GM12878 (cell line): ENCODE measurements at regions not wholly inside any gene's neighbourhood (a gene's known extent, or its start where the extent isn't known, plus 50 kb on each side); places are given as distances from the start of the nearest gene placed in this dataset.

Source experiments
- ATAC-seq: fragments of 200-7000 bp; cut with Tn5 transposase; 3 replicates; pipeline ENCODE4 v1.9.1; 2020; ENCODE audit warnings: mild to moderate bottlenecking, moderate library complexity
- BruUV-seq: library from RNA; stranded (reverse); fragments of 400-500 nt; replicated peaks from 2 replicates; lab custom pipeline; 2021; lab: Mats Ljungman, UMichigan
- CTCF ChIA-PET: fragments of 300-600 bp; sonication (Branson Sonifier 250); formaldehyde crosslinking; extraction: SDS; loops from one replicate; lab custom pipeline; 2021; ENCODE audit warnings: inconsistent platforms; lab: Yijun Ruan, JAX
- POLR2A ChIA-PET: fragments of 350-600 bp; formaldehyde crosslinking; extraction: SDS; loops from one replicate; lab custom pipeline; 2021; ENCODE audit warnings: inconsistent platforms; lab: Charles Lee
- RAD21 ChIA-PET: fragments of 300-600 bp; sonication (Branson Sonifier 250); formaldehyde crosslinking; loops from one replicate; lab custom pipeline; 2023; ENCODE audit warnings: antibody characterized with exemption; ENCODE audit not compliant: unreplicated experiment; lab: Charles Lee
- SMC1A ChIA-PET: fragments of 300-600 bp; sonication (Branson Sonifier 250); formaldehyde crosslinking; loops from one replicate; lab custom pipeline; 2023; ENCODE audit not compliant: unreplicated experiment, uncharacterized antibody; lab: Charles Lee
- DNase-seq: peaks from one replicate; pipeline ENCODE4 v3.0.0-alpha.2; 2011; ENCODE audit warnings: low read depth, low spot score
- FAIRE-seq: peaks from 3 replicates; lab custom pipeline; 2011; peaks lifted over from hg19 to GRCh38; lab: Jason Lieb, UNC
- H2AFZ ChIP-seq: 2 replicates; pipeline ENCODE4 v1.6.0; 2011; ENCODE audit warnings: low read depth, low read length, control low read depth; ENCODE audit not compliant: control insufficient read depth
- H3K27ac ChIP-seq: 2 replicates; pipeline ENCODE4 v1.5.1; 2011; ENCODE audit warnings: control low read depth; ENCODE audit not compliant: control insufficient read depth, insufficient read depth
- H3K27me3 ChIP-seq, 2 experiments: replicated peaks in 1 of 2; 2 replicates each; pipeline versions ENCODE4 v1.6.0 to v1.6.1; 2011; ENCODE audit warnings: low read length in 1 of 2; ENCODE audit not compliant: control insufficient read depth in 2 of 2, insufficient read depth in 2 of 2
- H3K36me3 ChIP-seq, 2 experiments: 2 replicates each; pipeline ENCODE4 v1.5.1; 2011; ENCODE audit warnings: low read length in 1 of 2; ENCODE audit not compliant: control insufficient read depth in 2 of 2, insufficient read depth in 2 of 2
- H3K4me1 ChIP-seq: 2 replicates; pipeline ENCODE4 v1.6.1; 2011; ENCODE audit warnings: mild to moderate bottlenecking, low read length, moderate library complexity, mixed read lengths; ENCODE audit not compliant: control insufficient read depth, insufficient read depth
- H3K4me2 ChIP-seq: 2 replicates; pipeline ENCODE4 v1.6.0; 2011; ENCODE audit warnings: control low read depth; ENCODE audit not compliant: control insufficient read depth, insufficient read depth
- H3K4me3 ChIP-seq: fragments of 200-600 bp; sonication (generic); 2 replicates; pipeline ENCODE4 v1.5.1; 2016
- H3K79me2 ChIP-seq: 2 replicates; pipeline ENCODE4 v1.6.0; 2011; ENCODE audit warnings: low read length; ENCODE audit not compliant: control insufficient read depth, insufficient read depth
- H3K9ac ChIP-seq: 2 replicates; pipeline ENCODE4 v1.8.0; 2011; ENCODE audit warnings: low read length, control low read depth, mixed read lengths; ENCODE audit not compliant: control insufficient read depth, insufficient read depth
- H3K9me3 ChIP-seq: replicated peaks from 3 replicates; pipeline ENCODE4 v1.5.1; 2011; ENCODE audit warnings: mild to moderate bottlenecking, low read length; ENCODE audit not compliant: control insufficient read depth, insufficient read depth
- H4K20me1 ChIP-seq: 2 replicates; pipeline ENCODE4 v1.6.0; 2011; ENCODE audit not compliant: control insufficient read depth, insufficient read depth
- ATF7 ChIP-seq: fragments of 450-650 bp; IDR thresholded peaks from 2 replicates; pipeline ENCODE4 v1.6.1; 2016; ENCODE audit warnings: low read depth, mild to moderate bottlenecking
- CBFB ChIP-seq: IDR thresholded peaks from 2 replicates; pipeline ENCODE4 v1.6.1; 2016; ENCODE audit warnings: antibody characterized with exemption, low read depth
- GATAD2B ChIP-seq: fragments of 450-650 bp; conservative IDR thresholded peaks from 2 replicates; pipeline ENCODE4 v1.6.1; 2017; ENCODE audit warnings: low read depth, mild to moderate bottlenecking, moderate library complexity
- NR2C1 ChIP-seq: fragments of 450-650 bp; IDR thresholded peaks from 2 replicates; pipeline ENCODE4 v1.6.1; 2017; ENCODE audit warnings: antibody characterized with exemption, mild to moderate bottlenecking, moderate library complexity
- PBX3 ChIP-seq: IDR thresholded peaks from 2 replicates; pipeline ENCODE4 v1.6.1; 2011; ENCODE audit warnings: mild to moderate bottlenecking, low read depth, low read length, moderate library complexity; ENCODE audit not compliant: insufficient replicate concordance
- RB1 ChIP-seq: fragments of 450-650 bp; formaldehyde crosslinking; IDR thresholded peaks from 2 replicates; pipeline ENCODE4 v1.6.1; 2017; ENCODE audit warnings: mild to moderate bottlenecking, borderline replicate concordance
- RUNX3 ChIP-seq: IDR thresholded peaks from 2 replicates; pipeline ENCODE4 v1.6.1; 2012; ENCODE audit warnings: low read length, inconsistent platforms
- SIN3A ChIP-seq: IDR thresholded peaks from 2 replicates; pipeline ENCODE4 v1.6.1; 2012; ENCODE audit warnings: low read depth, low read length, improper control_type of control experiment
- SKIL ChIP-seq: fragments of 450-650 bp; IDR thresholded peaks from 2 replicates; pipeline ENCODE4 v1.6.1; 2017; ENCODE audit warnings: mild to moderate bottlenecking, low read depth, inconsistent platforms; ENCODE audit not compliant: poor library complexity, severe bottlenecking
- ZNF217 ChIP-seq: fragments of 450-650 bp; IDR thresholded peaks from 2 replicates; pipeline ENCODE4 v1.6.1; 2017; ENCODE audit warnings: antibody characterized with exemption, mild to moderate bottlenecking
- WGBS: methylation state at CpG from one replicate; pipeline ENCODE4 v1.1.6; 2016; ENCODE audit warnings: low lambda C conversion rate; ENCODE audit not compliant: insufficient replicate concordance, insufficient coverage; ENCODE audit errors: missing lambda C conversion rate; 5-methylcytosine and 5-hydroxymethylcytosine counted together
- in situ Hi-C: fragments of 300-500 bp; cut with MboI; formaldehyde crosslinking; loops from 9 replicates; pipeline ENCODE4 v1.14.3; 2018; ENCODE audit warnings: mixed read lengths
- intact Hi-C: fragments of 100-400 bp; cut with micrococcal nuclease; formaldehyde crosslinking; loops from one replicate; pipeline ENCODE4 v1.14.2; 2022; ENCODE audit not compliant: unreplicated experiment
- TF ChIP-seq, protein P1 (sequence below): fragments of 150-350 bp; IDR thresholded peaks from 2 replicates; pipeline ENCODE4 v1.6.1; 2014; ENCODE audit warnings: mild to moderate bottlenecking, low read depth, low read length

- TF ChIP-seq, protein P1, sequence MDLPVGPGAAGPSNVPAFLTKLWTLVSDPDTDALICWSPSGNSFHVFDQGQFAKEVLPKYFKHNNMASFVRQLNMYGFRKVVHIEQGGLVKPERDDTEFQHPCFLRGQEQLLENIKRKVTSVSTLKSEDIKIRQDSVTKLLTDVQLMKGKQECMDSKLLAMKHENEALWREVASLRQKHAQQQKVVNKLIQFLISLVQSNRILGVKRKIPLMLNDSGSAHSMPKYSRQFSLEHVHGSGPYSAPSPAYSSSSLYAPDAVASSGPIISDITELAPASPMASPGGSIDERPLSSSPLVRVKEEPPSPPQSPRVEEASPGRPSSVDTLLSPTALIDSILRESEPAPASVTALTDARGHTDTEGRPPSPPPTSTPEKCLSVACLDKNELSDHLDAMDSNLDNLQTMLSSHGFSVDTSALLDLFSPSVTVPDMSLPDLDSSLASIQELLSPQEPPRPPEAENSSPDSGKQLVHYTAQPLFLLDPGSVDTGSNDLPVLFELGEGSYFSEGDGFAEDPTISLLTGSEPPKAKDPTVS, result no peak
Observed at GRCh38 chr18:54774981-54775665, 53.2 kb upstream of the RAB27B start (continued).

DNA sequence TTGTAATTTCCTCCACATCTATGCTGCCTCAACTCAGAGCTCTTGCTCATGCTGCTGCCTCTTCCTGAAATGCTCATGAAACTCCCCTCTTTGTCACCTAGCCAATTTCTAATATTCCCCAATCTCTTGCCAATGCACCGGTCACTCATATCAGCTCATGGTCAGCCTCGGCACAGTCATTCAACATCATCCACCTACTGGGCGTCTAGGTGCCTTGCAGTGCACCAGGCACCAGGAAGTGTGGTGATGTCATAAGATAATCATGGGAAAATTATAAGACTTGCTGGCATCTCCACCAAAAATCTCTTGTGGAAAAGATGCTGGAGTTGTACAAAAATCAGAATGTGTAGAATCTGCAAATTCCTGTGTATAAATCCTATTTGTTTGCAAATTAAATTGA lies 52.6 kb upstream of the RAB27B start:
- ATAC-seq (no peak), FAIRE-seq (no peak), DNase-seq (no peak)
- Histone ChIP-seq H3K4me2 (no peak overlapping the region), H3K4me3 (no peak overlapping the region), H3K4me1 (no peaks in the 10 kb centered on the region), H3K27me3 (no peaks in the 10 kb centered on the region; a peak in 1 of 4 replicates), H4K20me1 (no peaks in the 10 kb centered on the region), H3K9me3 (no peaks in the 10 kb centered on the region), H3K79me2 (no peaks in the 10 kb centered on the region), H3K9ac (no peak overlapping the region), H3K27ac (no peak overlapping the region), H2AFZ (no peak overlapping the region), H3K36me3 (no peaks in the 10 kb centered on the region)
- TF ChIP-seq RB1 (no peak), ATF7 (no peak), SKIL (no peak), GATAD2B (no peak), ZNF217 (no peak), CBFB (no peak), NR2C1 (no peak), SIN3A (no peak), PBX3 (no peak), RUNX3 (no peak)
- ChIA-PET CTCF (no interaction called here), SMC1A (no interaction called here), RAD21 (no interaction called here), POLR2A (no interaction called here)
- intact Hi-C loops (no loop called here), in situ Hi-C loops (no loop called here)
- BruUV-seq, result no TSS peak
- 70% methylated on average over 3 of the region's 3 CpGs for WGBS
